HEK293 (cell line): ENCODE measurements at regions not wholly inside any gene's neighbourhood (a gene's known extent, or its start where the extent isn't known, plus 50 kb on each side); places are given as distances from the start of the nearest gene placed in this dataset.

ENCODE experiments used
- BCL11A ChIP-seq: fragments of 450-650 bp; formaldehyde crosslinking; IDR thresholded peaks from 2 replicates; pipeline ENCODE4 v1.5.1; 2016; ENCODE audit warnings: low read depth, missing biosample characterization, missing genetic modification characterization
- EGR2 ChIP-seq: fragments of 450-650 bp; formaldehyde crosslinking; IDR thresholded peaks from 2 replicates; pipeline ENCODE4 v1.5.1; 2016; ENCODE audit warnings: low read depth, missing biosample characterization, missing genetic modification characterization
- KLF1 ChIP-seq: fragments of 450-650 bp; formaldehyde crosslinking; IDR thresholded peaks from 2 replicates; pipeline ENCODE4 v1.5.1; 2016; ENCODE audit warnings: missing biosample characterization, missing genetic modification characterization
- REPIN1 ChIP-seq: fragments of 450-650 bp; formaldehyde crosslinking; IDR thresholded peaks from 2 replicates; pipeline ENCODE4 v1.5.1; 2017; ENCODE audit warnings: missing biosample characterization, missing genetic modification characterization, low read depth
- ZNF140 ChIP-seq: fragments of 450-650 bp; formaldehyde crosslinking; IDR thresholded peaks from 2 replicates; pipeline ENCODE4 v1.5.1; 2016; ENCODE audit warnings: missing biosample characterization, missing genetic modification characterization
- ZNF423 ChIP-seq: fragments of 450-650 bp; formaldehyde crosslinking; IDR thresholded peaks from 2 replicates; pipeline ENCODE4 v1.5.1; 2016; ENCODE audit warnings: missing biosample characterization, missing genetic modification characterization
- ZNF561 ChIP-seq: fragments of 450-650 bp; IDR thresholded peaks from 2 replicates; pipeline ENCODE4 v1.5.1; 2018; ENCODE audit warnings: missing biosample characterization, missing genetic modification characterization, borderline replicate concordance
- ZNF677 ChIP-seq: fragments of 450-650 bp; IDR thresholded peaks from 2 replicates; pipeline ENCODE4 v1.5.0; 2018; ENCODE audit warnings: missing biosample characterization, mild to moderate bottlenecking, missing genetic modification characterization, moderate library complexity
- TF ChIP-seq, protein P1 (sequence below): fragments of 450-650 bp; formaldehyde crosslinking; IDR thresholded peaks from 2 replicates; pipeline ENCODE4 v1.5.1; 2016; ENCODE audit warnings: missing biosample characterization, missing genetic modification characterization
- TF ChIP-seq, protein P2 (sequence below): fragments of 450-650 bp; formaldehyde crosslinking; IDR thresholded peaks from 2 replicates; pipeline ENCODE4 v1.5.1; 2016; ENCODE audit warnings: missing biosample characterization, missing genetic modification characterization
- TF ChIP-seq, protein P3 (sequence below): fragments of 450-650 bp; formaldehyde crosslinking; IDR thresholded peaks from 2 replicates; pipeline ENCODE4 v1.5.1; 2017; ENCODE audit warnings: missing biosample characterization, mild to moderate bottlenecking, missing genetic modification characterization, moderate library complexity
- TF ChIP-seq, protein P4 (sequence below): fragments of 450-650 bp; formaldehyde crosslinking; conservative IDR thresholded peaks from 2 replicates; pipeline ENCODE4 v1.5.1; 2016; ENCODE audit warnings: low read depth, missing biosample characterization, missing genetic modification characterization
- TF ChIP-seq, protein P5 (sequence below): fragments of 450-650 bp; IDR thresholded peaks from 2 replicates; pipeline ENCODE4 v1.5.1; 2018; ENCODE audit warnings: missing biosample characterization, mild to moderate bottlenecking, missing genetic modification characterization
- TF ChIP-seq, protein P6 (sequence below): fragments of 450-650 bp; formaldehyde crosslinking; IDR thresholded peaks from 2 replicates; pipeline ENCODE4; 2016; ENCODE audit warnings: missing biosample characterization, missing genetic modification characterization

DNA sequence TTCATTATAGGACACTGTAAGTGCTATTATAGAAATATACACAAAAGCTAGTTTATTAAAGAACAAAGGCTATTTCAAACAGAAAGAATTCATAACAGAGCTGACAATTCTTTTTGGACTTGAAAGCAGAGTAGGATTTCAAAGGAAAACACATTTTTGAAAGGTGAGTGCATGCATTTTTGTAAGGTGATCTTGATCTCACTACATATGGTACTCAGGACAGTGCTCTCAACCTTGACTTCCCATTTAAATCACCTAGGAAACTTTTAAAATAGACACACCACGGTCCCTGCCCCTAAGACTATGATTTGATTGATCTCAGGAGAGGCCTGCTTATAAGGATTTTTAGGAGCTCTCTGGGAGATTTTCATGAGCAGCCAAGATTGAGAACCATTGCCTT is 1362.0 kb downstream of the CDH8 start:
- TF ChIP-seq, protein P1, sequence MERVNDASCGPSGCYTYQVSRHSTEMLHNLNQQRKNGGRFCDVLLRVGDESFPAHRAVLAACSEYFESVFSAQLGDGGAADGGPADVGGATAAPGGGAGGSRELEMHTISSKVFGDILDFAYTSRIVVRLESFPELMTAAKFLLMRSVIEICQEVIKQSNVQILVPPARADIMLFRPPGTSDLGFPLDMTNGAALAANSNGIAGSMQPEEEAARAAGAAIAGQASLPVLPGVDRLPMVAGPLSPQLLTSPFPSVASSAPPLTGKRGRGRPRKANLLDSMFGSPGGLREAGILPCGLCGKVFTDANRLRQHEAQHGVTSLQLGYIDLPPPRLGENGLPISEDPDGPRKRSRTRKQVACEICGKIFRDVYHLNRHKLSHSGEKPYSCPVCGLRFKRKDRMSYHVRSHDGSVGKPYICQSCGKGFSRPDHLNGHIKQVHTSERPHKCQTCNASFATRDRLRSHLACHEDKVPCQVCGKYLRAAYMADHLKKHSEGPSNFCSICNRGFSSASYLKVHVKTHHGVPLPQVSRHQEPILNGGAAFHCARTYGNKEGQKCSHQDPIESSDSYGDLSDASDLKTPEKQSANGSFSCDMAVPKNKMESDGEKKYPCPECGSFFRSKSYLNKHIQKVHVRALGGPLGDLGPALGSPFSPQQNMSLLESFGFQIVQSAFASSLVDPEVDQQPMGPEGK = no peak
- TF ChIP-seq, protein P2, sequence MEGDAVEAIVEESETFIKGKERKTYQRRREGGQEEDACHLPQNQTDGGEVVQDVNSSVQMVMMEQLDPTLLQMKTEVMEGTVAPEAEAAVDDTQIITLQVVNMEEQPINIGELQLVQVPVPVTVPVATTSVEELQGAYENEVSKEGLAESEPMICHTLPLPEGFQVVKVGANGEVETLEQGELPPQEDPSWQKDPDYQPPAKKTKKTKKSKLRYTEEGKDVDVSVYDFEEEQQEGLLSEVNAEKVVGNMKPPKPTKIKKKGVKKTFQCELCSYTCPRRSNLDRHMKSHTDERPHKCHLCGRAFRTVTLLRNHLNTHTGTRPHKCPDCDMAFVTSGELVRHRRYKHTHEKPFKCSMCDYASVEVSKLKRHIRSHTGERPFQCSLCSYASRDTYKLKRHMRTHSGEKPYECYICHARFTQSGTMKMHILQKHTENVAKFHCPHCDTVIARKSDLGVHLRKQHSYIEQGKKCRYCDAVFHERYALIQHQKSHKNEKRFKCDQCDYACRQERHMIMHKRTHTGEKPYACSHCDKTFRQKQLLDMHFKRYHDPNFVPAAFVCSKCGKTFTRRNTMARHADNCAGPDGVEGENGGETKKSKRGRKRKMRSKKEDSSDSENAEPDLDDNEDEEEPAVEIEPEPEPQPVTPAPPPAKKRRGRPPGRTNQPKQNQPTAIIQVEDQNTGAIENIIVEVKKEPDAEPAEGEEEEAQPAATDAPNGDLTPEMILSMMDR (tag by site-specific recombination) = no peak
- TF ChIP-seq ZNF423 = no peak
- TF ChIP-seq, protein P3, sequence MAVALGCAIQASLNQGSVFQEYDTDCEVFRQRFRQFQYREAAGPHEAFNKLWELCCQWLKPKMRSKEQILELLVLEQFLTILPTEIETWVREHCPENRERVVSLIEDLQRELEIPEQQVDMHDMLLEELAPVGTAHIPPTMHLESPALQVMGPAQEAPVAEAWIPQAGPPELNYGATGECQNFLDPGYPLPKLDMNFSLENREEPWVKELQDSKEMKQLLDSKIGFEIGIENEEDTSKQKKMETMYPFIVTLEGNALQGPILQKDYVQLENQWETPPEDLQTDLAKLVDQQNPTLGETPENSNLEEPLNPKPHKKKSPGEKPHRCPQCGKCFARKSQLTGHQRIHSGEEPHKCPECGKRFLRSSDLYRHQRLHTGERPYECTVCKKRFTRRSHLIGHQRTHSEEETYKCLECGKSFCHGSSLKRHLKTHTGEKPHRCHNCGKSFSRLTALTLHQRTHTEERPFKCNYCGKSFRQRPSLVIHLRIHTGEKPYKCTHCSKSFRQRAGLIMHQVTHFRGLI (tag by site-specific recombination) = no peak
- TF ChIP-seq, protein P4, sequence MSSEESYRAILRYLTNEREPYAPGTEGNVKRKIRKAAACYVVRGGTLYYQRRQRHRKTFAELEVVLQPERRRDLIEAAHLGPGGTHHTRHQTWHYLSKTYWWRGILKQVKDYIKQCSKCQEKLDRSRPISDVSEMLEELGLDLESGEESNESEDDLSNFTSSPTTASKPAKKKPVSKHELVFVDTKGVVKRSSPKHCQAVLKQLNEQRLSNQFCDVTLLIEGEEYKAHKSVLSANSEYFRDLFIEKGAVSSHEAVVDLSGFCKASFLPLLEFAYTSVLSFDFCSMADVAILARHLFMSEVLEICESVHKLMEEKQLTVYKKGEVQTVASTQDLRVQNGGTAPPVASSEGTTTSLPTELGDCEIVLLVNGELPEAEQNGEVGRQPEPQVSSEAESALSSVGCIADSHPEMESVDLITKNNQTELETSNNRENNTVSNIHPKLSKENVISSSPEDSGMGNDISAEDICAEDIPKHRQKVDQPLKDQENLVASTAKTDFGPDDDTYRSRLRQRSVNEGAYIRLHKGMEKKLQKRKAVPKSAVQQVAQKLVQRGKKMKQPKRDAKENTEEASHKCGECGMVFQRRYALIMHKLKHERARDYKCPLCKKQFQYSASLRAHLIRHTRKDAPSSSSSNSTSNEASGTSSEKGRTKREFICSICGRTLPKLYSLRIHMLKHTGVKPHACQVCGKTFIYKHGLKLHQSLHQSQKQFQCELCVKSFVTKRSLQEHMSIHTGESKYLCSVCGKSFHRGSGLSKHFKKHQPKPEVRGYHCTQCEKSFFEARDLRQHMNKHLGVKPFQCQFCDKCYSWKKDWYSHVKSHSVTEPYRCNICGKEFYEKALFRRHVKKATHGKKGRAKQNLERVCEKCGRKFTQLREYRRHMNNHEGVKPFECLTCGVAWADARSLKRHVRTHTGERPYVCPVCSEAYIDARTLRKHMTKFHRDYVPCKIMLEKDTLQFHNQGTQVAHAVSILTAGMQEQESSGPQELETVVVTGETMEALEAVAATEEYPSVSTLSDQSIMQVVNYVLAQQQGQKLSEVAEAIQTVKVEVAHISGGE (tag by site-specific recombination) = no peak
- TF ChIP-seq, protein P5, sequence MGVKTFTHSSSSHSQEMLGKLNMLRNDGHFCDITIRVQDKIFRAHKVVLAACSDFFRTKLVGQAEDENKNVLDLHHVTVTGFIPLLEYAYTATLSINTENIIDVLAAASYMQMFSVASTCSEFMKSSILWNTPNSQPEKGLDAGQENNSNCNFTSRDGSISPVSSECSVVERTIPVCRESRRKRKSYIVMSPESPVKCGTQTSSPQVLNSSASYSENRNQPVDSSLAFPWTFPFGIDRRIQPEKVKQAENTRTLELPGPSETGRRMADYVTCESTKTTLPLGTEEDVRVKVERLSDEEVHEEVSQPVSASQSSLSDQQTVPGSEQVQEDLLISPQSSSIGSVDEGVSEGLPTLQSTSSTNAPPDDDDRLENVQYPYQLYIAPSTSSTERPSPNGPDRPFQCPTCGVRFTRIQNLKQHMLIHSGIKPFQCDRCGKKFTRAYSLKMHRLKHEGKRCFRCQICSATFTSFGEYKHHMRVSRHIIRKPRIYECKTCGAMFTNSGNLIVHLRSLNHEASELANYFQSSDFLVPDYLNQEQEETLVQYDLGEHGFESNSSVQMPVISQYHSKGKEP (tag by site-specific recombination) = no peak
- no peak for TF ChIP-seq REPIN1 (tag by site-specific recombination)
- TF ChIP-seq EGR2 (tag by site-specific recombination) = no peak
- TF ChIP-seq ZNF140 = no peak
- no peak for TF ChIP-seq KLF1 (tag by site-specific recombination)
- no peak for TF ChIP-seq ZNF561
- TF ChIP-seq, protein P6, sequence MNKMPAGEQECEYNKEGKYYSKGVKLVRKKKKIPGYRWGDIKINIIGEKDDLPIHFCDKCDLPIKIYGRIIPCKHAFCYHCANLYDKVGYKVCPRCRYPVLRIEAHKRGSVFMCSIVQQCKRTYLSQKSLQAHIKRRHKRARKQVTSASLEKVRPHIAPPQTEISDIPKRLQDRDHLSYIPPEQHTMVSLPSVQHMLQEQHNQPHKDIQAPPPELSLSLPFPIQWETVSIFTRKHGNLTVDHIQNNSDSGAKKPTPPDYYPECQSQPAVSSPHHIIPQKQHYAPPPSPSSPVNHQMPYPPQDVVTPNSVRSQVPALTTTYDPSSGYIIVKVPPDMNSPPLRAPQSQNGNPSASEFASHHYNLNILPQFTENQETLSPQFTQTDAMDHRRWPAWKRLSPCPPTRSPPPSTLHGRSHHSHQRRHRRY (tag by site-specific recombination) = no peak
- no peak for TF ChIP-seq ZNF677 (tag by site-specific recombination)
- TF ChIP-seq BCL11A (tag by site-specific recombination) = no peak
